ENCODE measurements at regions not wholly inside any gene's neighbourhood (a gene's known extent, or its start where the extent isn't known, plus 50 kb on each side); places are given as distances from the start of the nearest gene placed in this dataset.
"Not testable (repeated sequence)": the region's sequence is repeated elsewhere in the genome, so short reads cannot be mapped to it uniquely, and the experiment has no call there.

- not testable (repeated sequence) for TF ChIP-seq CTCF (IDR thresholded peaks at IDR 0.05; ENCODE audit: low read length); EZH2 (IDR thresholded peaks at IDR 0.05; ENCODE audit: borderline replicate concordance, low read length)
These were observed 186.7 kb upstream of the PHF14 start for GRCh38 chr7:10786976-10787375.

All from OCI-LY1 (cell line).